Liver (tissue), 8 donors: ENCODE measurements at regions not wholly inside any gene's neighbourhood (a gene's known extent, or its start where the extent isn't known, plus 50 kb on each side); places are given as distances from the start of the nearest gene placed in this dataset.

Experiments used
- DNase-seq: peaks from one replicate; pipeline ENCODE4 v3.0.0-alpha.2; 2017; ENCODE audit warnings: low spot score
- H3K27ac ChIP-seq, 2 donors: one replicate each; pipeline ENCODE4 v1.7.0; 2013; ENCODE audit warnings: inconsistent platforms in 2 of 2, low read length in 2 of 2, control low read depth in 1 of 2, low read depth in 1 of 2, mild to moderate bottlenecking in 1 of 2
- H3K27me3 ChIP-seq, 4 donors: one replicate each; pipeline versions ENCODE4 v1.6.1 to v1.7.0; 2013; ENCODE audit warnings: low read length in 3 of 4, inconsistent platforms in 1 of 4, mild to moderate bottlenecking in 1 of 4, moderate library complexity in 1 of 4; ENCODE audit not compliant: control insufficient read depth in 4 of 4, insufficient read depth in 4 of 4
- H3K36me3 ChIP-seq, 4 donors: one replicate each; pipeline versions ENCODE4 v1.6.1 to v1.7.0; 2013; ENCODE audit warnings: low read length in 3 of 4, mild to moderate bottlenecking in 3 of 4, low read depth in 1 of 4, moderate library complexity in 1 of 4; ENCODE audit not compliant: control insufficient read depth in 4 of 4, insufficient read depth in 3 of 4
- H3K4me1 ChIP-seq, 4 donors: one replicate each; pipeline versions ENCODE4 v1.6.1 to v1.7.0; 2013; ENCODE audit warnings: low read length in 3 of 4, mild to moderate bottlenecking in 3 of 4, moderate library complexity in 1 of 4; ENCODE audit not compliant: control insufficient read depth in 4 of 4, insufficient read depth in 4 of 4
- H3K4me3 ChIP-seq, 3 donors: one replicate each; pipeline versions ENCODE4 v1.6.1 to v1.7.0; 2013; ENCODE audit warnings: low read length in 3 of 3, control low read depth in 1 of 3, low read depth in 1 of 3, mild to moderate bottlenecking in 1 of 3
- H3K9ac ChIP-seq, 2 donors: one replicate each; pipeline ENCODE4 v1.7.0; 2013; ENCODE audit warnings: low read length in 2 of 2, mild to moderate bottlenecking in 2 of 2, moderate library complexity in 2 of 2, control low read depth in 1 of 2, low read depth in 1 of 2
- H3K9me3 ChIP-seq, 4 donors: one replicate each; pipeline versions ENCODE4 v1.6.1 to v1.7.0; 2013; ENCODE audit warnings: low read length in 3 of 4; ENCODE audit not compliant: control insufficient read depth in 4 of 4
- EGR1 ChIP-seq, 2 donors: IDR thresholded peaks; 2 replicates each; pipeline ENCODE4 v1.6.1; 2016 to 2018; ENCODE audit warnings: antibody characterized with exemption in 2 of 2, low read depth in 2 of 2
- FOXA1 ChIP-seq: IDR thresholded peaks from 2 replicates; pipeline ENCODE4 v1.6.1; 2016; ENCODE audit warnings: antibody characterized with exemption
- FOXA2 ChIP-seq: IDR thresholded peaks from 2 replicates; pipeline ENCODE4 v1.6.1; 2016; ENCODE audit warnings: antibody characterized with exemption
- GABPA ChIP-seq, 2 donors: IDR thresholded peaks in 1 of 2; conservative IDR thresholded peaks in 1 of 2; 2 replicates each; pipeline ENCODE4 v1.6.1; 2016; ENCODE audit warnings: antibody characterized with exemption in 2 of 2, mild to moderate bottlenecking in 1 of 2, moderate library complexity in 1 of 2
- HNF4A ChIP-seq, 2 donors: conservative IDR thresholded peaks; 2 replicates each; pipeline ENCODE4 v1.6.1; 2016; ENCODE audit warnings: antibody characterized with exemption in 2 of 2, mild to moderate bottlenecking in 2 of 2
- HNF4G ChIP-seq: IDR thresholded peaks from 2 replicates; pipeline ENCODE4 v1.6.1; 2016; ENCODE audit warnings: antibody characterized with exemption
- JUND ChIP-seq, 2 donors: IDR thresholded peaks; 2 replicates each; pipeline ENCODE4 v1.6.1; 2016; ENCODE audit warnings: antibody characterized with exemption in 2 of 2
- NR2F2 ChIP-seq: IDR thresholded peaks from 2 replicates; pipeline ENCODE4 v1.6.1; 2016; ENCODE audit warnings: antibody characterized with exemption
- RAD21 ChIP-seq, 2 donors: IDR thresholded peaks; 2 replicates each; pipeline ENCODE4 v1.6.1; 2016; ENCODE audit warnings: antibody characterized with exemption in 2 of 2, mild to moderate bottlenecking in 2 of 2
- RXRA ChIP-seq, 2 donors: IDR thresholded peaks; 2 replicates each; pipeline ENCODE4 v1.6.1; 2017 to 2018; ENCODE audit warnings: antibody characterized with exemption in 2 of 2, mild to moderate bottlenecking in 1 of 2
- SP1 ChIP-seq: IDR thresholded peaks from 2 replicates; pipeline ENCODE4 v1.6.1; 2018; ENCODE audit warnings: antibody characterized with exemption, mild to moderate bottlenecking
- TAF1 ChIP-seq: conservative IDR thresholded peaks from 2 replicates; pipeline ENCODE4 v1.6.1; 2016; ENCODE audit warnings: antibody characterized with exemption, mild to moderate bottlenecking
- YY1 ChIP-seq: IDR thresholded peaks from 2 replicates; pipeline ENCODE4 v1.6.1; 2016; ENCODE audit warnings: antibody characterized with exemption, mild to moderate bottlenecking
- WGBS: extraction: QIAGEN DNeasy Blood & Tissue Kit; methylation state at CpG from one replicate; pipeline ENCODE4 v1.1.7; 2013; 5-methylcytosine and 5-hydroxymethylcytosine counted together
- TF ChIP-seq, protein P1 (sequence below): IDR thresholded peaks from 2 replicates; pipeline ENCODE4 v1.6.1; 2016; ENCODE audit warnings: antibody characterized with exemption, mild to moderate bottlenecking
- TF ChIP-seq, protein P2 (sequence below): IDR thresholded peaks from 2 replicates; pipeline ENCODE4 v1.6.1; 2016; ENCODE audit warnings: antibody characterized with exemption
- TF ChIP-seq, protein P3 (sequence below): IDR thresholded peaks from 2 replicates; pipeline ENCODE4 v1.6.1; 2016; ENCODE audit warnings: antibody characterized with exemption
- TF ChIP-seq, protein P4 (sequence below): IDR thresholded peaks from 2 replicates; pipeline ENCODE4 v1.6.1; 2016; ENCODE audit warnings: antibody characterized with exemption
- TF ChIP-seq, protein P5 (sequence below): fragments of 150-350 bp; IDR thresholded peaks from 2 replicates; pipeline ENCODE4 v1.5.1; 2017; ENCODE audit warnings: improper control_type of control experiment, low read depth, low read length; ENCODE audit not compliant: missing input control
- donor health status: healthy.
- donor health status: healthy.
- donor health status: healthy.
- donor health status: healthy.
- donor health status: healthy.

DNA sequence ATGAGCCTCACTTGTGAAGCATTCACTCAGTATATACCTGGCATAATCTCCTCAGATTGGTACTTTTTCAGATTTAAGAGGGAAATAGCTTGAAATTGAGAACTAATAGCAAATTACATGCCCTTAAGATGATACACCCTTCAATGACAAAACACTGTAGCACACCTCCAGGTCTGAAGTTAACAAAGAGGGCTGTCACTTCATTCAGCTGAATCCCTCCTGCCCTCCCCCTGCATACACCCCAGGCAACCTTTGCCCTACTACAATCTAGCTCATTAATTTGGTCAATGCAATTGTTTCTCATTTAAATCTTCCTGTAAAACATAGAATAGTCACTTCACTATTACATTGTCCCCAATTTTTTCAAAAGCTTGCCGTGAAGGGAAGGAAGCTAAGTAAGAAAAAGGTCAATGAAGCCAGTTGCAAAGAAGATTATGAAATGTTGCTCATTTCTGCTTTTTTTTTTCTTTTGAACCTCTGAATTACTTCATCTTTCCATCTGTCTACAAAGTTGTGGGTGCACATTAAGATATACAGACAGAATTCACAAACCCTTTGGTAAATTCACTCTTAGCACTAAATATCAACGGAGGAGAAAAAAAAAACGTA is 294.8 kb upstream of the PTGER4 start:
- Histone ChIP-seq H3K4me3 (no peak overlapping the region), H3K4me1 (no peaks in the 10 kb centered on the region), H3K27me3 (no peaks in the 10 kb centered on the region), H3K36me3 (no peaks in the 10 kb centered on the region), H3K27ac (no peak overlapping the region), H3K9ac (no peak overlapping the region), H3K9me3 (no peaks in the 10 kb centered on the region)
- TF ChIP-seq, protein P1, sequence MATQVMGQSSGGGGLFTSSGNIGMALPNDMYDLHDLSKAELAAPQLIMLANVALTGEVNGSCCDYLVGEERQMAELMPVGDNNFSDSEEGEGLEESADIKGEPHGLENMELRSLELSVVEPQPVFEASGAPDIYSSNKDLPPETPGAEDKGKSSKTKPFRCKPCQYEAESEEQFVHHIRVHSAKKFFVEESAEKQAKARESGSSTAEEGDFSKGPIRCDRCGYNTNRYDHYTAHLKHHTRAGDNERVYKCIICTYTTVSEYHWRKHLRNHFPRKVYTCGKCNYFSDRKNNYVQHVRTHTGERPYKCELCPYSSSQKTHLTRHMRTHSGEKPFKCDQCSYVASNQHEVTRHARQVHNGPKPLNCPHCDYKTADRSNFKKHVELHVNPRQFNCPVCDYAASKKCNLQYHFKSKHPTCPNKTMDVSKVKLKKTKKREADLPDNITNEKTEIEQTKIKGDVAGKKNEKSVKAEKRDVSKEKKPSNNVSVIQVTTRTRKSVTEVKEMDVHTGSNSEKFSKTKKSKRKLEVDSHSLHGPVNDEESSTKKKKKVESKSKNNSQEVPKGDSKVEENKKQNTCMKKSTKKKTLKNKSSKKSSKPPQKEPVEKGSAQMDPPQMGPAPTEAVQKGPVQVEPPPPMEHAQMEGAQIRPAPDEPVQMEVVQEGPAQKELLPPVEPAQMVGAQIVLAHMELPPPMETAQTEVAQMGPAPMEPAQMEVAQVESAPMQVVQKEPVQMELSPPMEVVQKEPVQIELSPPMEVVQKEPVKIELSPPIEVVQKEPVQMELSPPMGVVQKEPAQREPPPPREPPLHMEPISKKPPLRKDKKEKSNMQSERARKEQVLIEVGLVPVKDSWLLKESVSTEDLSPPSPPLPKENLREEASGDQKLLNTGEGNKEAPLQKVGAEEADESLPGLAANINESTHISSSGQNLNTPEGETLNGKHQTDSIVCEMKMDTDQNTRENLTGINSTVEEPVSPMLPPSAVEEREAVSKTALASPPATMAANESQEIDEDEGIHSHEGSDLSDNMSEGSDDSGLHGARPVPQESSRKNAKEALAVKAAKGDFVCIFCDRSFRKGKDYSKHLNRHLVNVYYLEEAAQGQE = no peak
- TF ChIP-seq FOXA2 (no peak), HNF4G (no peak), GABPA (IDR thresholded peaks at IDR 0.05 in 1 of 2, conservative IDR thresholded peaks at IDR 0.05 in 1 of 2) (no peak), NR2F2 (no peak), EGR1 (IDR thresholded peaks at IDR 0.05; ENCODE audit: low read depth in 2 of 2) (no peak), SP1 (no peak), RXRA (IDR thresholded peaks at IDR 0.05) (no peak), YY1 (no peak), TAF1 (no peak), FOXA1 (no peak), RAD21 (IDR thresholded peaks at IDR 0.05) (no peak), JUND (IDR thresholded peaks at IDR 0.05) (no peak)
- TF ChIP-seq, protein P2, sequence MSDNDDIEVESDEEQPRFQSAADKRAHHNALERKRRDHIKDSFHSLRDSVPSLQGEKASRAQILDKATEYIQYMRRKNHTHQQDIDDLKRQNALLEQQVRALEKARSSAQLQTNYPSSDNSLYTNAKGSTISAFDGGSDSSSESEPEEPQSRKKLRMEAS = no peak
- TF ChIP-seq, protein P3, sequence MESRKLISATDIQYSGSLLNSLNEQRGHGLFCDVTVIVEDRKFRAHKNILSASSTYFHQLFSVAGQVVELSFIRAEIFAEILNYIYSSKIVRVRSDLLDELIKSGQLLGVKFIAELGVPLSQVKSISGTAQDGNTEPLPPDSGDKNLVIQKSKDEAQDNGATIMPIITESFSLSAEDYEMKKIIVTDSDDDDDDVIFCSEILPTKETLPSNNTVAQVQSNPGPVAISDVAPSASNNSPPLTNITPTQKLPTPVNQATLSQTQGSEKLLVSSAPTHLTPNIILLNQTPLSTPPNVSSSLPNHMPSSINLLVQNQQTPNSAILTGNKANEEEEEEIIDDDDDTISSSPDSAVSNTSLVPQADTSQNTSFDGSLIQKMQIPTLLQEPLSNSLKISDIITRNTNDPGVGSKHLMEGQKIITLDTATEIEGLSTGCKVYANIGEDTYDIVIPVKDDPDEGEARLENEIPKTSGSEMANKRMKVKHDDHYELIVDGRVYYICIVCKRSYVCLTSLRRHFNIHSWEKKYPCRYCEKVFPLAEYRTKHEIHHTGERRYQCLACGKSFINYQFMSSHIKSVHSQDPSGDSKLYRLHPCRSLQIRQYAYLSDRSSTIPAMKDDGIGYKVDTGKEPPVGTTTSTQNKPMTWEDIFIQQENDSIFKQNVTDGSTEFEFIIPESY = no peak
- TF ChIP-seq, protein P4, sequence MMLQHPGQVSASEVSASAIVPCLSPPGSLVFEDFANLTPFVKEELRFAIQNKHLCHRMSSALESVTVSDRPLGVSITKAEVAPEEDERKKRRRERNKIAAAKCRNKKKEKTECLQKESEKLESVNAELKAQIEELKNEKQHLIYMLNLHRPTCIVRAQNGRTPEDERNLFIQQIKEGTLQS = no peak
- no peak for DNase-seq
- 61% methylated on average over 3 of the region's 3 CpGs for WGBS

DNA sequence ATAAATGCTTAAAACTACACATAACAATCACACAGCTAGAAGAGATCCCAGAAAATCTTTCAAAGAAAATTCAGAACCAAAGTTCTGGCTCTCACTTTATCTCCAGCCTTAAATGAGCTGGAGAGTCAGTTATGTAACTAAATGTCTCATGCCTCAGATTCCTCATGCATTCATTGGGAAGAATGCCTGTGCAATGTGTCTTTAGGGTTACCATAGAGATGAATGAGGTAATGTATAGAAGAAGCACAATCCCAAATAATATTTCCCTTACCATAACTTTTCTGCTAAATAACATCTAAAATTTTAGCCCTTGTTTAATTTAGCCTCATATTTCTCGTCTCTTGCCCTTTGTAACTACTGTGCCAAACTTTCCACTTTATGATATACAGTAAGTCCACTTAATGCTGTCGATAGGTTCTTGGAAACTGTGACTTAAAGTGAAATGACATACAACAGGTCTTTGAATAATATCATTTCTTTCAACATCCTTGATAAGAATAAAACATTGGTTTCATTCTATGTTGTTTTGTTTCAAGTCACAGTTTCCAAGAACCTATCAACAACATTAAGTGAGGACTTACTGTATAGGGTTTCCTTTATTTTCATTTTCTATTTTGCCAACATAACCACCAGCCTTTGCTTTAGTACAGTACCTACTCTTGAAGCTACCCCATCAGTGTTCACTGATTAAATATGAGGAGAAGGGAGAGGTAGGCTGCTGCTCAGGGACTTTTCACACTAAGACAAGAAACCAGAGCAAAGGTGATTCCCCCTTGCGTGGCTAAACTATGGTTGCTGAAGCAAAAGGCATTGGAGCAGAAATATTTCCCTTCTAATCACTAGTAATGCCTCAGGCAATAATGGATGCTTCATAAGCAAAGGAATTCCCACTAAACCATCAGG is 295.7 kb upstream of the PTGER4 start:
- Histone ChIP-seq H3K9me3 (no peaks in the 10 kb centered on the region), H3K27ac (no peak overlapping the region), H3K4me3 (no peak overlapping the region), H3K27me3 (no peaks in the 10 kb centered on the region), H3K4me1 (no peaks in the 10 kb centered on the region), H3K36me3 (no peaks in the 10 kb centered on the region), H3K9ac (no peak overlapping the region)
- WGBS = 71% methylated on average over 3 of the region's 3 CpGs
- DNase-seq = no peak
- TF ChIP-seq, protein P4 = no peak
- TF ChIP-seq EGR1 (IDR thresholded peaks at IDR 0.05; ENCODE audit: low read depth in 2 of 2) (no peak), HNF4G (no peak), FOXA1 (no peak), FOXA2 (no peak), SP1 (no peak), RAD21 (IDR thresholded peaks at IDR 0.05) (no peak), YY1 (no peak), HNF4A (conservative IDR thresholded peaks at IDR 0.05) (no peak)
- TF ChIP-seq, protein P5, sequence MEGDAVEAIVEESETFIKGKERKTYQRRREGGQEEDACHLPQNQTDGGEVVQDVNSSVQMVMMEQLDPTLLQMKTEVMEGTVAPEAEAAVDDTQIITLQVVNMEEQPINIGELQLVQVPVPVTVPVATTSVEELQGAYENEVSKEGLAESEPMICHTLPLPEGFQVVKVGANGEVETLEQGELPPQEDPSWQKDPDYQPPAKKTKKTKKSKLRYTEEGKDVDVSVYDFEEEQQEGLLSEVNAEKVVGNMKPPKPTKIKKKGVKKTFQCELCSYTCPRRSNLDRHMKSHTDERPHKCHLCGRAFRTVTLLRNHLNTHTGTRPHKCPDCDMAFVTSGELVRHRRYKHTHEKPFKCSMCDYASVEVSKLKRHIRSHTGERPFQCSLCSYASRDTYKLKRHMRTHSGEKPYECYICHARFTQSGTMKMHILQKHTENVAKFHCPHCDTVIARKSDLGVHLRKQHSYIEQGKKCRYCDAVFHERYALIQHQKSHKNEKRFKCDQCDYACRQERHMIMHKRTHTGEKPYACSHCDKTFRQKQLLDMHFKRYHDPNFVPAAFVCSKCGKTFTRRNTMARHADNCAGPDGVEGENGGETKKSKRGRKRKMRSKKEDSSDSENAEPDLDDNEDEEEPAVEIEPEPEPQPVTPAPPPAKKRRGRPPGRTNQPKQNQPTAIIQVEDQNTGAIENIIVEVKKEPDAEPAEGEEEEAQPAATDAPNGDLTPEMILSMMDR = no peak
- TF ChIP-seq, protein P3 = no peak
